Prostate gland (tissue), 2 donors: ENCODE measurements at regions not wholly inside any gene's neighbourhood (a gene's known extent, or its start where the extent isn't known, plus 50 kb on each side); places are given as distances from the start of the nearest gene placed in this dataset.

Source experiments
- DNase-seq: peaks from one replicate; pipeline ENCODE4 v3.0.0-alpha.2; 2019; ENCODE audit warnings: low spot score
- H3K27ac ChIP-seq, 2 donors: fragments of 200-600 bp; sonication (generic); 2 replicates each; pipeline ENCODE4 v1.5.1; 2017 to 2019
- H3K27me3 ChIP-seq: fragments of 200-600 bp; sonication (generic); replicated peaks from 2 replicates; pipeline ENCODE4 v1.5.1; 2019; ENCODE audit not compliant: insufficient read depth
- H3K36me3 ChIP-seq, 2 donors: fragments of 200-600 bp; sonication (generic); 1 replicate in 1 of 2; 2 replicates in 1 of 2; pipeline versions ENCODE4 v1.5.1 to v1.8.1; 2017 to 2019
- H3K4me1 ChIP-seq: fragments of 200-600 bp; sonication (generic); replicated peaks from 2 replicates; pipeline ENCODE4 v1.5.1; 2019
- H3K4me3 ChIP-seq, 2 donors: fragments of 200-600 bp; sonication (generic); 2 replicates each; pipeline ENCODE4 v1.5.1; 2017 to 2019
- H3K9me3 ChIP-seq: fragments of 200-600 bp; sonication (generic); 2 replicates; pipeline ENCODE4 v1.5.1; 2017
- POLR2A ChIP-seq: fragments of 450-650 bp; IDR thresholded peaks from one replicate; pipeline ENCODE4 v1.6.1; 2016; ENCODE audit warnings: antibody characterized with exemption, mild to moderate bottlenecking
- POLR2AphosphoS5 ChIP-seq: sonication (generic); formaldehyde crosslinking; IDR thresholded peaks from one replicate; pipeline ENCODE4 v1.6.1; 2017; ENCODE audit warnings: antibody characterized with exemption
- WGBS: methylation state at CpG from one replicate; pipeline ENCODE4 v1.1.5; 2018; 5-methylcytosine and 5-hydroxymethylcytosine counted together
- intact Hi-C: fragments of 100-400 bp; cut with DNase I; formaldehyde crosslinking; loops from one replicate; pipeline ENCODE4 v1.14.2; 2022
- TF ChIP-seq, protein P1 (sequence below), 4 experiments: fragments of 200-600 bp in 2 of 4; fragments of 450-650 bp in 2 of 4; sonication (generic) in 2 of 4; IDR thresholded peaks; 1 replicate in 3 of 4; 2 replicates in 1 of 4; pipeline ENCODE4 v1.5.1; 2016 to 2019; ENCODE audit warnings: antibody characterized with exemption in 4 of 4, mild to moderate bottlenecking in 2 of 4, moderate library complexity in 2 of 4

DNA sequence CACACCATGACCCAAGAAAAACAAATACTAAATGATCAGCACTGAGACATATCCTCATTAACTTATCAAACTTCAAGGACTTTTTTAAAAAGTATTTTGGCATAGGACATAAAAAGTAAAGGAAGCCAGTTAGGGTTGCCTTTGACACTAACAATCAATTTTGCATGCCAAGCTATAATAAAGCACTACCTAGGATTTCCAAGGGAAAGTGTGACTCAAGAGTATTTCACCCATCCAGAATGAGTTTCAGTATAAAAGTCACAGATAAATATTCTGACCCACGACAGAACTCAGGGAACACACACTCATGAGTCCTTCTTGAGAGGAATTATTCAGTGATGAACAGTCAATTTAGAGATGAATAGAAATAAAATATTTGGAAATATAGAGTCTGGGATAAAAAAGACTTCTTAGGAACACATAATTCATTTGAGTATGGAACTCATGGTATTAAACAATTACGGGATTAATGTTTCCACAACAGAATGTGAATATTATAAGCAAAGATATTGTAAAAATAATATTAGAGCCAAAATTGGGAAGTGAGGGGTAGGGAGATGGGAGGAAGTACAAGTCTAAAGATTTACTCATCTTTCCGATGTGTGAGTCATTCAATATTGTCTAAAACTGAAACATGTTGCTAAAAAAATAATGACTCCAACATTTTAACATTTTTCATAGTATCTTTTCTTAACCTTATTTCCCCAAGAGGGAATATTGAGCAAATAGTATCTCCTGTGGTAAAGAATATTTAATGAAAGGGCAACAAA, 143.5 kb upstream of the LNX1 start:
- H3K4me1 ChIP-seq, result no peaks in the 10 kb centered on the region
- H3K36me3 ChIP-seq, result no peaks in the 10 kb centered on the region
- no peak for DNase-seq
- no peaks in the 10 kb centered on the region for H3K9me3 ChIP-seq
- whole genome bisulfite sequencing, result 36% methylated on average over 3 of the region's 3 CpGs
- no peaks in the 10 kb centered on the region for H3K27me3 ChIP-seq
- TF ChIP-seq POLR2AphosphoS5, result peak; percentile 6
- TF ChIP-seq, protein P1, sequence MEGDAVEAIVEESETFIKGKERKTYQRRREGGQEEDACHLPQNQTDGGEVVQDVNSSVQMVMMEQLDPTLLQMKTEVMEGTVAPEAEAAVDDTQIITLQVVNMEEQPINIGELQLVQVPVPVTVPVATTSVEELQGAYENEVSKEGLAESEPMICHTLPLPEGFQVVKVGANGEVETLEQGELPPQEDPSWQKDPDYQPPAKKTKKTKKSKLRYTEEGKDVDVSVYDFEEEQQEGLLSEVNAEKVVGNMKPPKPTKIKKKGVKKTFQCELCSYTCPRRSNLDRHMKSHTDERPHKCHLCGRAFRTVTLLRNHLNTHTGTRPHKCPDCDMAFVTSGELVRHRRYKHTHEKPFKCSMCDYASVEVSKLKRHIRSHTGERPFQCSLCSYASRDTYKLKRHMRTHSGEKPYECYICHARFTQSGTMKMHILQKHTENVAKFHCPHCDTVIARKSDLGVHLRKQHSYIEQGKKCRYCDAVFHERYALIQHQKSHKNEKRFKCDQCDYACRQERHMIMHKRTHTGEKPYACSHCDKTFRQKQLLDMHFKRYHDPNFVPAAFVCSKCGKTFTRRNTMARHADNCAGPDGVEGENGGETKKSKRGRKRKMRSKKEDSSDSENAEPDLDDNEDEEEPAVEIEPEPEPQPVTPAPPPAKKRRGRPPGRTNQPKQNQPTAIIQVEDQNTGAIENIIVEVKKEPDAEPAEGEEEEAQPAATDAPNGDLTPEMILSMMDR (IDR thresholded peaks at IDR 0.05), result no peak
- no peak overlapping the region for H3K4me3 ChIP-seq
- H3K27ac ChIP-seq, result no peak overlapping the region
- intact Hi-C loops, result no loop called here

DNA sequence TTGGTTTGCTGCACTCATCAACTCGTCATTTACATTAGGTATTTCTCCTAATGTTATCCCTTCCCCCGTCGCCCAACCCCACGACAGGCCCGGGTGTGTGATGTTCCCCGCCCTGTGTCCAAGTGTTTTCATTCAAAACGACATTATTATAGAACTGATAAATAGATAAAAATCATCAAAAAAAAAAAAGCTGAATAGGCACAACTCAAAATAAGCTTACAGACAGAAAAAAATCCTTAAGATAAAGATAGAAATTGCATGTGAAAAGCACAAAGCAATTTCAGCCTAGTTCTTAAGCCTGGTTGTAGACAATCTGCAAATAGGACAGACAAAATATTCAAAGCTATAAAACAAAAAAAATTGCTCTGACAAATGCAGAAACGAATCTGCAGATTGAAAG, 142.9 kb upstream of the LNX1 start:
- Histone ChIP-seq H3K27me3 (no peaks in the 10 kb centered on the region), H3K36me3 (no peaks in the 10 kb centered on the region), H3K9me3 (no peaks in the 10 kb centered on the region), H3K4me3 (no peak overlapping the region), H3K4me1 (no peaks in the 10 kb centered on the region), H3K27ac (no peak overlapping the region)
- TF ChIP-seq, protein P1 (IDR thresholded peaks at IDR 0.05), result no peak
- no peak for TF ChIP-seq POLR2A
- no peak for TF ChIP-seq POLR2AphosphoS5
- WGBS, result 47% methylated on average over 8 of the region's 8 CpGs
- no peak for DNase-seq
- intact Hi-C loops, result no loop called here

DNA sequence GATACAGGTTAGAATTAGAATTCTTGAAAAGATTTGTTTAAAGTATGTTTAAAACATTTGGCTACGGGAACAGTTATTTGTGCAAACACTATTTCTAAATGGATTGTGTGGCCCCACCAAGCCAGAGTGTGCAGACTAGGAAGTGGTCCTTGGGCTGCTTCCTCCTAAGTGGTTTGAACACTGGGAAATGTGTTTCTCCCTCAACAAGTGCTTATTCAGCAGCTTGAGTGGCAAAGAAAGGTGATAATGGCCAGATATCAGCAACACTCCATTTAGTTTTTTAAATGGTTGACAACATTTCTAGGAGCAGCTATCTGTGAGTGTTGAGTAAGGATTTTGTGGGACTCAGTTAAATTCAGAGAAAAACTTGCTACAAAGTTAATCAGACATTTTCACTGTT, 141.4 kb upstream of the LNX1 start:
- Histone ChIP-seq H3K9me3 (no peaks in the 10 kb centered on the region), H3K4me3 (no peak overlapping the region), H3K4me1 (no peaks in the 10 kb centered on the region), H3K36me3 (no peaks in the 10 kb centered on the region), H3K27me3 (no peaks in the 10 kb centered on the region), H3K27ac (no peak overlapping the region)
- DNase-seq, result no peak
- WGBS, result 87% methylated on average over 1 of the region's 1 CpG
- TF ChIP-seq POLR2AphosphoS5, result no peak
- TF ChIP-seq, protein P1 (IDR thresholded peaks at IDR 0.05), result no peak
- TF ChIP-seq POLR2A, result no peak
- intact Hi-C loops, result no loop called here

DNA sequence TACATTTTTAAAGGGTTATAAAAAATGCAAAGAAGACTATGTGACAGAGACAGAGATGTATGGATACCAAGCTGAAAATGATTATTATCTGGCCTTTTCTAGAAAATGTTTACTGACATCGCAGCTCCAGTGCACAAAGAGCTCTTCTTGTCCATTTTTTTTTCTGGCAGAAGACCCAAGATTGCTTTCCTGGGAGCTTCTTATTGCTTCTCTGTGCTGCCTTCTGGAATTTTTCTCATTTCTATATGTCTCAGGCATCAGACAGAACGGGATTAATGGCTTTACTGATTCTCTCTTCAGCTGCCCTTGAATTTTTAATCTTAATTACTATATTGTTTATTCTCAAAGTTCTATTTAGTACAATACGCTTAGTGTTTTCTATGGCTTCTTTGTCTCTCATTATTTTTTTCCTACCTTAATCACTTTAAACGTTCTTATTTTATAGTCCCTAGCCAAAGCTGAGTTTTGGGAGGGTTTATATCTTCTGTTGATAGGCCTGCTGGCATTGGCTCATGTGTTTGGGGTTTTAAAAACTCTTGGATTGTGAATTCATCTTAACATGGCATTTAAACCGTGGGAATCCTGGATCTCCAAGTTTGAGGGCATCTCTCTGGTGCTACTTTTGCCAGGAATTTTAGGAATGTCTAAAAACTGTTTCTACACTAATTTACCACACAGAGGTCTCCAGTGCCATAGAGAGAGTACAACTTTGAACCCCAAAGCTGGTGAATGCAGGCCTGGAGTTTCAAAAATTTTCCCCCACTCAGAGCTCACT, 138.9 kb upstream of the LNX1 start:
- H3K36me3 ChIP-seq, result no peaks in the 10 kb centered on the region
- no peak for DNase-seq
- TF ChIP-seq, protein P1 (IDR thresholded peaks at IDR 0.05), result no peak
- no peak for TF ChIP-seq POLR2AphosphoS5
- no peak for TF ChIP-seq POLR2A
- H3K4me1 ChIP-seq, result no peaks in the 10 kb centered on the region
- intact Hi-C loops, result no loop called here
- 53% methylated on average over 5 of the region's 5 CpGs for WGBS
- H3K4me3 ChIP-seq, result no peak overlapping the region
- no peaks in the 10 kb centered on the region for H3K9me3 ChIP-seq
- H3K27me3 ChIP-seq, result no peaks in the 10 kb centered on the region
- no peak overlapping the region for H3K27ac ChIP-seq
